ENCODE measurements at regions not wholly inside any gene's neighbourhood (a gene's known extent, or its start where the extent isn't known, plus 50 kb on each side); places are given as distances from the start of the nearest gene placed in this dataset.

GRCh38 chrX:78513971-78514738, 145.0 kb downstream of the RTL3 start:
- Histone ChIP-seq H3K4me1 (ENCODE audit: control insufficient read depth in 2 of 3, insufficient read depth in 2 of 3, low read depth in 1 of 3, low read length in 3 of 3) (no peaks in the 10 kb centered on the region), H3K27me3 (ENCODE audit: control insufficient read depth, insufficient read depth, low read length) (no peaks in the 10 kb centered on the region), H3K4me3 (ENCODE audit: low read length in 3 of 3) (no peak overlapping the region), H3K9ac (ENCODE audit: low read length in 3 of 3) (no peak overlapping the region), H3K36me3 (ENCODE audit: control insufficient read depth in 2 of 3, insufficient read depth in 3 of 3, low read length in 3 of 3) (no peaks in the 10 kb centered on the region), H3K27ac (ENCODE audit: low read depth in 2 of 2, low read length in 2 of 2) (no peak overlapping the region), H3K9me3 (ENCODE audit: control insufficient read depth in 2 of 3, insufficient read depth in 1 of 3, low read length in 3 of 3) (no peaks in the 10 kb centered on the region)
- no peak for TF ChIP-seq CTCF (IDR thresholded peaks at IDR 0.05; ENCODE audit: borderline replicate concordance, extremely low read depth, insufficient read depth)
- intact Hi-C loops (cut with DNase I), result no loop called here
- FAIRE-seq (no peak), DNase-seq (peak in 1 of 5 donors; percentile 1)

GRCh38 chrX:78506248-78506647, 152.9 kb downstream of the RTL3 start:
- TF ChIP-seq CTCF (IDR thresholded peaks at IDR 0.05; ENCODE audit: borderline replicate concordance, extremely low read depth, insufficient read depth), result no peak
- H3K9me3 ChIP-seq (ENCODE audit: control insufficient read depth in 2 of 3, insufficient read depth in 1 of 3, low read length in 3 of 3), result no peaks in the 10 kb centered on the region
- no peak overlapping the region for H3K4me3 ChIP-seq (ENCODE audit: low read length in 3 of 3)
- DNase-seq (no peak), FAIRE-seq (no peak)
- no peak overlapping the region for H3K27ac ChIP-seq (ENCODE audit: low read depth in 2 of 2, low read length in 2 of 2)
- intact Hi-C loops (cut with DNase I), result no loop called here
- H3K4me1 ChIP-seq (ENCODE audit: control insufficient read depth in 2 of 3, insufficient read depth in 2 of 3, low read depth in 1 of 3, low read length in 3 of 3), result no peaks in the 10 kb centered on the region
- H3K36me3 ChIP-seq (ENCODE audit: control insufficient read depth in 2 of 3, insufficient read depth in 3 of 3, low read length in 3 of 3), result no peaks in the 10 kb centered on the region
- H3K9ac ChIP-seq (ENCODE audit: low read length in 3 of 3), result no peak overlapping the region
- H3K27me3 ChIP-seq (ENCODE audit: control insufficient read depth, insufficient read depth, low read length), result no peaks in the 10 kb centered on the region

- no peak for DNase-seq
- no peaks in the 10 kb centered on the region for H3K36me3 ChIP-seq (ENCODE audit: control insufficient read depth in 2 of 3, insufficient read depth in 3 of 3, low read length in 3 of 3)
- no peak for TF ChIP-seq CTCF (IDR thresholded peaks at IDR 0.05; ENCODE audit: borderline replicate concordance, extremely low read depth, insufficient read depth)
- H3K4me1 ChIP-seq (ENCODE audit: control insufficient read depth in 2 of 3, insufficient read depth in 2 of 3, low read depth in 1 of 3, low read length in 3 of 3), result no peaks in the 10 kb centered on the region
- no peak overlapping the region for H3K27ac ChIP-seq (ENCODE audit: low read depth in 2 of 2, low read length in 2 of 2)
- intact Hi-C loops (cut with DNase I), result no loop called here
- H3K9me3 ChIP-seq (ENCODE audit: control insufficient read depth in 2 of 3, insufficient read depth in 1 of 3, low read length in 3 of 3), result no peaks in the 10 kb centered on the region
- FAIRE-seq, result no peak
- no peak overlapping the region for H3K9ac ChIP-seq (ENCODE audit: low read length in 3 of 3)
- H3K27me3 ChIP-seq (ENCODE audit: control insufficient read depth, insufficient read depth, low read length), result no peaks in the 10 kb centered on the region
- H3K4me3 ChIP-seq (ENCODE audit: low read length in 3 of 3), result no peak overlapping the region
Measured at GRCh38 chrX:78496483-78496882, 162.6 kb downstream of the RTL3 start.

GRCh38 chrX:78493180-78493579, 165.8 kb upstream of the CYSLTR1 start:
- TF ChIP-seq CTCF (IDR thresholded peaks at IDR 0.05; ENCODE audit: borderline replicate concordance, extremely low read depth, insufficient read depth), result no peak
- Histone ChIP-seq H3K9me3 (ENCODE audit: control insufficient read depth in 2 of 3, insufficient read depth in 1 of 3, low read length in 3 of 3) (no peaks in the 10 kb centered on the region), H3K36me3 (ENCODE audit: control insufficient read depth in 2 of 3, insufficient read depth in 3 of 3, low read length in 3 of 3) (no peaks in the 10 kb centered on the region), H3K9ac (ENCODE audit: low read length in 3 of 3) (no peak overlapping the region), H3K4me3 (ENCODE audit: low read length in 3 of 3) (no peak overlapping the region), H3K4me1 (ENCODE audit: control insufficient read depth in 2 of 3, insufficient read depth in 2 of 3, low read depth in 1 of 3, low read length in 3 of 3) (no peaks in the 10 kb centered on the region), H3K27ac (ENCODE audit: low read depth in 2 of 2, low read length in 2 of 2) (no peak overlapping the region), H3K27me3 (ENCODE audit: control insufficient read depth, insufficient read depth, low read length) (no peaks in the 10 kb centered on the region)
- intact Hi-C loops (cut with DNase I), result no loop called here
- FAIRE-seq (no peak), DNase-seq (no peak)
